ENCODE measurements at regions not wholly inside any gene's neighbourhood (a gene's known extent, or its start where the extent isn't known, plus 50 kb on each side); places are given as distances from the start of the nearest gene placed in this dataset.

- Histone ChIP-seq H3K9ac (replicated peaks; ENCODE audit: extremely low read depth, insufficient read depth, low read length) (no peak overlapping the region), H2AFZ (ENCODE audit: low read depth, low read length) (peak overlapping the region; percentile 30), H3K79me2 (ENCODE audit: control insufficient read depth, insufficient read depth, low read length) (no peaks in the 10 kb centered on the region), H3K9me3 (replicated peaks; ENCODE audit: control insufficient read depth, insufficient read depth, low read length) (no peaks in the 10 kb centered on the region), H3K4me2 (ENCODE audit: insufficient read depth, low read length) (no peak overlapping the region), H3K4me1 (ENCODE audit: control insufficient read depth, extremely low read depth, insufficient read depth, low read length) (peaks cover 2% of the 10 kb centered on the region), H3K9me1 (replicated peaks; ENCODE audit: control insufficient read depth, extremely low read depth, insufficient read depth, low read length) (no peaks in the 10 kb centered on the region), H4K20me1 (replicated peaks; ENCODE audit: control insufficient read depth, extremely low read depth, insufficient read depth, low read length) (no peaks in the 10 kb centered on the region), H3K36me3 (ENCODE audit: control insufficient read depth in 2 of 2, extremely low read depth in 1 of 2, insufficient read depth in 2 of 2, low read length in 2 of 2) (no peaks in the 10 kb centered on the region), H3K27me3 (ENCODE audit: control insufficient read depth in 2 of 2, insufficient read depth in 2 of 2, low read length in 2 of 2) (no peaks in the 10 kb centered on the region), H3K4me3 (replicated peaks in 1 of 3; ENCODE audit: insufficient read depth in 1 of 3, low read depth in 1 of 3, low read length in 3 of 3) (no peak overlapping the region), H3K27ac (ENCODE audit: insufficient read depth, low read depth, low read length) (no peak overlapping the region)
- ChIA-PET CTCF (no interaction called here), POLR2A (no interaction called here)
- TF ChIP-seq POLR2A (IDR thresholded peaks at IDR 0.05; ENCODE audit: low read depth, low read length) (no peak), JUN (IDR thresholded peaks at IDR 0.05; ENCODE audit: borderline replicate concordance, insufficient read depth, insufficient read length, low read depth) (no peak), POLR2AphosphoS5 (IDR thresholded peaks at IDR 0.05; ENCODE audit: insufficient read depth, low read depth, low read length) (no peak), EZH2 (IDR thresholded peaks at IDR 0.05; ENCODE audit: borderline replicate concordance, low read depth, low read length, severe bottlenecking) (no peak), GATA2 (IDR thresholded peaks at IDR 0.05; ENCODE audit: insufficient read depth, insufficient read length, low read depth, low read length) (no peak)
- TF ChIP-seq, protein P1, sequence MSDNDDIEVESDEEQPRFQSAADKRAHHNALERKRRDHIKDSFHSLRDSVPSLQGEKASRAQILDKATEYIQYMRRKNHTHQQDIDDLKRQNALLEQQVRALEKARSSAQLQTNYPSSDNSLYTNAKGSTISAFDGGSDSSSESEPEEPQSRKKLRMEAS (IDR thresholded peaks at IDR 0.05; ENCODE audit: insufficient read depth, insufficient read length): no peak
- DNase-seq (ENCODE audit: low read depth, low spot score) (no peak), FAIRE-seq (no peak)
- intact Hi-C loops (cut with micrococcal nuclease) (no loop called here), dilution Hi-C loops (cut with MboI; ENCODE audit: extremely low pct_ligation_motif_present, low sequenced_read_pairs) (no loop called here)
- BruUV-seq (replicated peaks): no TSS peak
These were observed 108.3 kb upstream of the ADAMTSL1 start for GRCh38 chr9:18365651-18366050.

DNA sequence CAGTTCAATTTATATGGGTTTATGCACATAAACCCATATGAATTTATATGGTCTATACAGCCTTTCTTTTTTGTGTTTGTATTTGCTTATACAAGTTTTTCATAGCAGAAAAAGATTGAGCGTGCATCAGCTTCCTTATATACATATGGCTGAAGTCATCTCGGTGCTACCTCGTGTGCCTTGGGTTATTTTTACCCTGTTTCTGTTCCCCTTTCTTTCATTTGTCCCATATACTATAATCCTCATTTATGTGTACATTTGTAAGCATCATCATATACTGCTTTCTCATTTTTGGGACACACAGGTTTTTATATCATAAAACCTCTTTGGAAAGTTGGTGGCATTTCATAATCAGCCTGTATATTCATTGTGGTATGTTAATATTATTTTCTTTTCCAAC, 107.8 kb upstream of the ADAMTSL1 start:
- CTCF ChIA-PET: no interaction called here
- no peaks in the 10 kb centered on the region for H3K27me3 ChIP-seq (ENCODE audit: control insufficient read depth in 2 of 2, insufficient read depth in 2 of 2, low read length in 2 of 2)

More for the DNA sequence above, 107.8 kb upstream of the ADAMTSL1 start:
- Histone ChIP-seq H3K4me1 (ENCODE audit: control insufficient read depth, extremely low read depth, insufficient read depth, low read length) (no peaks in the 10 kb centered on the region), H3K9me3 (replicated peaks; ENCODE audit: control insufficient read depth, insufficient read depth, low read length) (no peaks in the 10 kb centered on the region), H3K79me2 (ENCODE audit: control insufficient read depth, insufficient read depth, low read length) (no peaks in the 10 kb centered on the region), H3K4me2 (ENCODE audit: insufficient read depth, low read length) (no peak overlapping the region), H3K9me1 (replicated peaks; ENCODE audit: control insufficient read depth, extremely low read depth, insufficient read depth, low read length) (no peaks in the 10 kb centered on the region), H4K20me1 (replicated peaks; ENCODE audit: control insufficient read depth, extremely low read depth, insufficient read depth, low read length) (no peaks in the 10 kb centered on the region), H3K27ac (ENCODE audit: insufficient read depth, low read depth, low read length) (no peak overlapping the region), H2AFZ (ENCODE audit: low read depth, low read length) (no peak overlapping the region), H3K36me3 (ENCODE audit: control insufficient read depth in 2 of 2, extremely low read depth in 1 of 2, insufficient read depth in 2 of 2, low read length in 2 of 2) (no peaks in the 10 kb centered on the region), H3K4me3 (replicated peaks in 1 of 3; ENCODE audit: insufficient read depth in 1 of 3, low read depth in 1 of 3, low read length in 3 of 3) (no peak overlapping the region), H3K9ac (replicated peaks; ENCODE audit: extremely low read depth, insufficient read depth, low read length) (no peak overlapping the region)
- TF ChIP-seq CTCF (IDR thresholded peaks at IDR 0.05; ENCODE audit: extremely low read depth in 1 of 2, insufficient read depth in 1 of 2, low read depth in 1 of 2, low read length in 2 of 2) (no peak), POLR2A (IDR thresholded peaks at IDR 0.05; ENCODE audit: low read depth, low read length) (no peak), POLR2AphosphoS5 (IDR thresholded peaks at IDR 0.05; ENCODE audit: insufficient read depth, low read depth, low read length) (no peak), EZH2 (IDR thresholded peaks at IDR 0.05; ENCODE audit: borderline replicate concordance, low read depth, low read length, severe bottlenecking) (no peak), FOS (IDR thresholded peaks at IDR 0.05; ENCODE audit: borderline replicate concordance, insufficient read depth, low read length) (no peak), JUN (IDR thresholded peaks at IDR 0.05; ENCODE audit: borderline replicate concordance, insufficient read depth, insufficient read length, low read depth) (no peak)
- POLR2A ChIA-PET: no interaction called here
- dilution Hi-C loops (cut with MboI; ENCODE audit: extremely low pct_ligation_motif_present, low sequenced_read_pairs): no loop called here
- FAIRE-seq (no peak), DNase-seq (ENCODE audit: low read depth, low spot score) (no peak)
- intact Hi-C loops (cut with micrococcal nuclease): no loop called here
- no TSS peak for BruUV-seq (replicated peaks)
